ENCODE measurements at regions not wholly inside any gene's neighbourhood (a gene's known extent, or its start where the extent isn't known, plus 50 kb on each side); places are given as distances from the start of the nearest gene placed in this dataset.

- TF ChIP-seq CTCF (IDR thresholded peaks at IDR 0.05) (no peak), POLR2A (IDR thresholded peaks at IDR 0.05) (no peak)
Measured at GRCh38 chr16:55001931-55002330, 71.3 kb downstream of the IRX5 start.

Data from testis (tissue), 2 donors.